Suppressor macrophage treated with lipopolysaccharide for 1 hour (primary cell): ENCODE measurements at regions not wholly inside any gene's neighbourhood (a gene's known extent, or its start where the extent isn't known, plus 50 kb on each side); places are given as distances from the start of the nearest gene placed in this dataset.
"Not testable (repeated sequence)": the region's sequence is repeated elsewhere in the genome, so short reads cannot be mapped to it uniquely, and the experiment has no call there.

ENCODE experiments used
- DNase-seq, 3 donors: peaks; one replicate each; pipeline ENCODE4 v3.0.0-alpha.2; 2020 to 2022

GRCh38 chr9:81335879-81336421, 353.4 kb downstream of the TLE1 start:
- DNase-seq, result no peak

GRCh38 chr9:81321551-81321950, 367.8 kb downstream of the TLE1 start:
- no peak for DNase-seq

- DNase-seq, result no peak
These were observed 368.4 kb downstream of the TLE1 start for GRCh38 chr9:81320909-81321482.

GRCh38 chr9:81318571-81318970, 370.8 kb downstream of the TLE1 start:
- DNase-seq, result no peak

- no peak for DNase-seq
These were observed 371.4 kb downstream of the TLE1 start for GRCh38 chr9:81317939-81318338.

- no peak for DNase-seq
These were observed 372.1 kb downstream of the TLE1 start for GRCh38 chr9:81317223-81317622.

- DNase-seq, result peak; percentile 20 to 28 (median 22)
These were observed 374.9 kb downstream of the TLE1 start for GRCh38 chr9:81314490-81314889.

- no peak for DNase-seq
These were observed 375.5 kb downstream of the TLE1 start for GRCh38 chr9:81313877-81314276.

- DNase-seq, result no peak
These were observed 377.0 kb downstream of the TLE1 start for GRCh38 chr9:81312346-81312745.

GRCh38 chr9:81308404-81308803, 380.9 kb downstream of the TLE1 start:
- no peak for DNase-seq

GRCh38 chr9:81307791-81308190, 381.6 kb downstream of the TLE1 start:
- DNase-seq, result not testable (repeated sequence)

- peak in 1 of 3 donors; percentile 13 for DNase-seq
These were observed 383.7 kb downstream of the TLE1 start for GRCh38 chr9:81305561-81306182.

GRCh38 chr9:81303658-81304057, 385.7 kb downstream of the TLE1 start:
- no peak for DNase-seq

- no peak for DNase-seq
These were observed 395.7 kb downstream of the TLE1 start for GRCh38 chr9:81293651-81294050.

- DNase-seq, result no peak
These were observed 397.1 kb downstream of the TLE1 start for GRCh38 chr9:81292056-81292805.

- peak in 1 of 3 donors; percentile 7 for DNase-seq
These were observed 399.7 kb downstream of the TLE1 start for GRCh38 chr9:81289622-81290021.

- no peak for DNase-seq
These were observed 421.3 kb downstream of the TLE1 start for GRCh38 chr9:81268048-81268447.

GRCh38 chr9:81266674-81267073, 422.7 kb downstream of the TLE1 start:
- peak; percentile 17 to 54 (median 51) for DNase-seq

GRCh38 chr9:81266086-81266485, 423.3 kb downstream of the TLE1 start:
- DNase-seq, result no peak

- peak; percentile 29 to 40 (median 31) for DNase-seq
These were observed 424.8 kb downstream of the TLE1 start for GRCh38 chr9:81264516-81264915.

- peak; percentile 33 to 55 (median 48) for DNase-seq
These were observed 429.5 kb downstream of the TLE1 start for GRCh38 chr9:81259896-81260295.

- no peak for DNase-seq
These were observed 433.0 kb downstream of the TLE1 start for GRCh38 chr9:81256368-81256767.

GRCh38 chr9:81250606-81251005, 438.7 kb downstream of the TLE1 start:
- no peak for DNase-seq

GRCh38 chr9:81250041-81250440, 439.3 kb downstream of the TLE1 start:
- DNase-seq, result no peak
